ENCODE measurements at regions not wholly inside any gene's neighbourhood (a gene's known extent, or its start where the extent isn't known, plus 50 kb on each side); places are given as distances from the start of the nearest gene placed in this dataset.

GRCh38 chr18:72342933-72343332 is 201.2 kb downstream of the CBLN2 start:
- no peak for DNase-seq

GRCh38 chr18:72339976-72340375 is 204.2 kb downstream of the CBLN2 start:
- no peak for DNase-seq

- DNase-seq: no peak
These were observed 207.4 kb downstream of the CBLN2 start for GRCh38 chr18:72336786-72337185.

- DNase-seq: no peak
These were observed 214.6 kb downstream of the CBLN2 start for GRCh38 chr18:72329533-72329932.

DNA sequence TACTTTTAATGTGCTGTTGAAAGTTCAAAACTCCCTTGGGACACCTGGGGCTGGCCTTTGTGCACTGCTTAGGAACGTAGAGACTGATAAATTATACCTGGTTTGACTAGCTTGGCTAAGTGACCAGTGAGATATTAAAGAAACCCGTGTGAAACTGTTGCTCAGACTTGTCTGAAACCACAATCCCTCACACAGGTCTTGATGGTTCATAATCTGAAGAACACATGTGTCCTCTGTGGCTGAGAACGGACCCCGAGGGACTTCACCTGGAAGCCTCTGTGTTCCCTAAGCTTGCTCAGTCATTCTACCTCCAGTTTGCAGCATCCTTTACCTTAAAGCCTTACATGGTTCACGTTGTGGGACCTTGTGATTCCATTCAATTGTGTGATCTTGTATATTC is 218.8 kb downstream of the CBLN2 start:
- DNase-seq: no peak

- DNase-seq: no peak
These were observed 219.5 kb downstream of the CBLN2 start for GRCh38 chr18:72324677-72325076.

- DNase-seq: no peak
These were observed 227.6 kb downstream of the CBLN2 start for GRCh38 chr18:72316497-72316896.

GRCh38 chr18:72283148-72283925 is 260.8 kb downstream of the CBLN2 start:
- DNase-seq: no peak

DNA sequence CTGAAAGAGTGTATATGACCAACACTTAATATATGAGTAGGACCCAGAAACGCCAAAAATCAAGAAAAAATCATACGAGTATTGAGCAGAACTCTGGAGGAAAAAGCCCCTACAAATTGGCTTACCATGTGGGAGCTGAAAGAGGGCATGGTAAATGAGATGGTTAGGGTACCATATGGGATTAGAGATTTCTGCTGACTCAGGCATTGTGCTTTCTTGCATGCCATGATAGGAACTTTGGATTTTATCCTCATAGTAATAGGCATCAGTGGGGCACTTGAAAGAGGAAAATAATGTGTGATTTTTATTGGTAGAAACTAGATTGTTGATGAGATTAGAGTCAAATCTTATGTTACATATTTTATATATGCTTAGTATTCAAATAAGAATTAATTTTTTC is 271.1 kb downstream of the CBLN2 start:
- DNase-seq: no peak

- no peak for DNase-seq
These were observed 282.6 kb downstream of the CBLN2 start for GRCh38 chr18:72261590-72261989.

- DNase-seq: no peak
These were observed 298.1 kb downstream of the CBLN2 start for GRCh38 chr18:72246076-72246475.

DNA sequence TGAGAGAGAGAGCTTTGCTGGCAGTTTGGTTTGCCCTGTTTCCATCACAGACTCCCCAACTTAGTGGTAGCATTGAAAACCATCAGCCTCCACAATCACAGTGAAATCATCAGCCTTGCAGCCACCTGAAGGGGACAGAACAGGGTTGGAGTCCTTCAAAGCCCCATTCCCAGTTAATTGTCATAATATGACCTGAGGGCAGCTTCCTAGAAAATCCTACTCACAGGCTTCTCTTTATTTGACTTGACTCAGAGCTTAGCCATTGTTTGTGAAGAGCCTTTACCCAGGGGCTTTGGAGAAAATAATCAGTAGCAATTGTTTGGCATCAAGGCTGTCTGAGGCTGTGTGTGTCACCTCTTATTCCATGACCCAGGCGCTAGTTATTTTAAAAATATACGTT is 308.7 kb downstream of the CBLN2 start:
- DNase-seq: no peak

- no peak for DNase-seq
These were observed 311.0 kb downstream of the CBLN2 start for GRCh38 chr18:72233106-72233505.

- no peak for DNase-seq
These were observed 311.5 kb downstream of the CBLN2 start for GRCh38 chr18:72232644-72233043.

GRCh38 chr18:72225958-72226357 is 318.2 kb downstream of the CBLN2 start:
- no peak for DNase-seq

GRCh38 chr18:72223733-72224132 is 320.4 kb downstream of the CBLN2 start:
- DNase-seq: no peak

DNA sequence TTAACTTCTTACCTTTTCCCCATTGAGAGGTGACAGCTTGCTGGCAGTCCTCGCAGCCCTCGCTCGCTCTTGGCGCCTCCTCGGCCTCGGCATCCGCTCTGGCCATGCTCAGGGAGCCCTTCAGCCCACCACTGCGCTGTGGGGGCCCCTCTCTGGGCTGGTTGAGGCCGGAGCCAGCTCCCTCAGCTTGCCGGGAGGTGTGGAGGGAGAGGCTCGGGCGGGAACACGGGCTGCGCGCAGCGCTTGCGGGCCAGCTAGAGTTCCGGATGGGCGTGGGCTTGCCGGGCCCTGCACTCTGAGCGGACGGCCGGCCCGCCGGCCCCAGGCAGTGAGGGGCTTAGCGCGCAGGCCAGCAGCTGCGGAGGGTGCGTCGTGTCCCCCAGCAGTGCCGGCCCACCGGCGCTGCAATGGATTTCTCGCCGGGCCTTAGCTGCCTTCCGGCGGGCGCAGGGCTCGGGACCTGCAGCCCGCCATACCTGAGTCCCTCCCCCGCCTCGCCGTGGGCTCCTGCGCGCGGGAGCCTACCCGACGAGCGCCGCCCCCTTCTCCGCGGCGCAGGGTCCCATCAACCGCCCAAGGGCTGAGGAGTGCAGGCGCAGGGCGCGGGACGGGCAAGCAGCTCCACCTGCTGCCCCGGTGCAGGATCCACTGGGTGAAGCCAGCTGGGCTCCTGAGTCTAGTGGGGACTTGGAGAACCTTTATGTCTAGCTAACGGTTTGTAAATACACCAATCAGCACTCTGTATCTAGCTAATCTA is 335.0 kb downstream of the CBLN2 start:
- no peak for DNase-seq

GRCh38 chr18:72207280-72207679 is 336.9 kb downstream of the CBLN2 start:
- no peak for DNase-seq

DNA sequence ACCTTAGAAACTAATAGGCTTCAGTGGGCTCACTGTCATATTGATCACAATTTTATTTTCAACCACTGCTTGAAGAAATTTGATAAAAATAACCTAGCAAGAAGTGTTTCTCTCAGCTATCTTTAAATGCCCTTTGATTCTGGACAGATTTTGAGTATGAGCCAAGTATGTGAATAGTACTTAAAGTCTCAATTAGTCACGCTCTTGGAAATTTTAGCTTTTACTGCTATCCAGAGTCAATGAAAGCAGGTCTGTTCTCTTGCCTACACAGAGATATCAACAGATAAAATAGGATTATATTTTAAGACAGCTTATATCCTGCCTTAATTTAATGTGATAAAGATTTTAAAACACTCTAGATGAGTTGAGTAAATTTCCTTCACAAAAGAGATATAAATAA is 337.3 kb downstream of the CBLN2 start:
- no peak for DNase-seq

DNA sequence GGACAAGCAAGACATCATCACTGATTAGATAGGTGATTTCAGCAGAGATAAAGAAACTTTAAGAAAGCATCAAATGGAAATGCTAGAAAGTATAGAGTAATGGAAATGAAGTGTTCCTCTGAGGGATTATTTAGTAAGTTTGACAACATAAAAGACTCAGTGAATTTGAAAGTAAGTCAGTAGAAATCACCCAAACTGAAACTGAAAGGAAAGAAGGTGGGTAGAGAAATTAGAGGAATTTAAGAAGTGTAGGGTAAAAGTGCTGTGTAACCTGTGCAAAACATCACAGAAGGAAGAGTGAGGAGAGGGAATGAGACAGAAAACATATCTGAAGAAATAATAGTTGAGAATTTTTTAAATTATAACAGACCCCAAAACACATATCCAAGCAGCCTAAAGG is 343.1 kb downstream of the CBLN2 start:
- no peak for DNase-seq

- no peak for DNase-seq
These were observed 346.6 kb downstream of the CBLN2 start for GRCh38 chr18:72197591-72197990.

DNA sequence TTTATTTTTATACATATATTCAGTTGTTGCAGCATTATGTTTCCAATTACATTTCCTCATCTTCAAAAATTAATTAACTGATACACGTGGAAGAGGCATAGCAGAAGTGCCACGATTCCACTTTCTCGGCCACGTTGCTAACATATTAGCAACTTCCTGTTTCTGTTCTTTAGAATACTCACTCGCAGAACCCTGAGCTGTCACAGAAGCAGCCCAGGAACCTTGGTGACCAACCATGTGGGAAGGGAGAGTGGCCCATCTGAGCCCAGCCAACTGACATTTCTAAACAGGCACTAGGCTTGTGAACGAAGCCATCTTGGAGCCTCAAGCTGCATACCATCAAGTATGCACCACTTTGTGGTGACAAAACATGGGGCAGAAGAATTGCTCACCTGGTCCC is 350.1 kb downstream of the CBLN2 start:
- DNase-seq: no peak

- DNase-seq: no peak
These were observed 356.2 kb downstream of the CBLN2 start for GRCh38 chr18:72187956-72188355.

- DNase-seq: no peak
These were observed 362.8 kb downstream of the CBLN2 start for GRCh38 chr18:72181241-72181764.
